ENCODE measurements at regions not wholly inside any gene's neighbourhood (a gene's known extent, or its start where the extent isn't known, plus 50 kb on each side); places are given as distances from the start of the nearest gene placed in this dataset.
"Not testable (repeated sequence)": the region's sequence is repeated elsewhere in the genome, so short reads cannot be mapped to it uniquely, and the experiment has no call there.

DNA sequence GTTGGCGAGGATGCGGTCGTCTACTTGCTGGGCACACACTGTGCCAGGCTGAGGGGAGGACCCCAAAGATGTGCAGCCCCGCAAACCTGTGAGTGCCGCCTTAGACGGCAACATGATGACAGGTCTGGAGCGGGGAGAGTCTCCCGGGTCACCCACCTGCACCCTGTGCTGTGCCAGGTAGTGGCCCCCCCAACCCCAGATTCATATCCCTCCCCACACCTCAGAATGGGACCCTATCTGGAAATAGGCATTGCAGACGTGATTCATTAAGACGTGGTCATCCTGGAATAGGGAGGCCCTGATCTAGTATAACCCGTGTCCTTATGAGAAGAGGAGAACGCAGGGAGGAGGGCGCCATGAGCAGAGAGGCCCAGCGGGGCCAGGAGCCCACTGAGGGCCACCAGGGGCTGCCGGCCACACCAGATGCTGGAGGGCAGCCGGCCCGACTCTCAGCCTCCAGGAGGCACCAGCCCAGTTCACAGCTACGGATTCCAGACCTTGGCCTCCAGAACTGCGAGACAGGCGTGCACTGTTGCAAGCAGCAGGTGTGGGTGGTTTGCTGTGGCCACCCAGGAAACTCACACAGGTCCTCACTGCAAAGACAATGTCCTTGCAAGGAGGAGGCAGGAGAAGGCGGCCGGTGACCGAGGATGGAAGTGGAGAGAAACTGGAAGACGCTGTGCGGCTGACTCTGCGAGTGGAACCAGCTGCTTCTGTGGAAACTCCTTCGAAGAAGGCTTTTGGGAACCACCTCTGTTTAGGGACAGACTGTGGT is 131.9 kb upstream of the LPCAT1 start:
- CTCF ChIA-PET: interaction anchor here (1.0 to 2.2 kb wide), 3 partner anchors 11 to 487 kb away, joined by 3 to 10 read pairs (median 3); no protein-coding TSS in a partner anchor
- POLR2A ChIA-PET: no interaction called here
- DNase-seq (ENCODE audit: extremely low spot score): no peak
- no peak for TF ChIP-seq CTCF (IDR thresholded peaks at IDR 0.05; ENCODE audit: control extremely low read depth, extremely low read depth, low read depth, missing control alignments)

GRCh38 chr5:1654786-1655495 is 131.2 kb upstream of the LPCAT1 start:
- no peak for DNase-seq (ENCODE audit: extremely low spot score)

DNA sequence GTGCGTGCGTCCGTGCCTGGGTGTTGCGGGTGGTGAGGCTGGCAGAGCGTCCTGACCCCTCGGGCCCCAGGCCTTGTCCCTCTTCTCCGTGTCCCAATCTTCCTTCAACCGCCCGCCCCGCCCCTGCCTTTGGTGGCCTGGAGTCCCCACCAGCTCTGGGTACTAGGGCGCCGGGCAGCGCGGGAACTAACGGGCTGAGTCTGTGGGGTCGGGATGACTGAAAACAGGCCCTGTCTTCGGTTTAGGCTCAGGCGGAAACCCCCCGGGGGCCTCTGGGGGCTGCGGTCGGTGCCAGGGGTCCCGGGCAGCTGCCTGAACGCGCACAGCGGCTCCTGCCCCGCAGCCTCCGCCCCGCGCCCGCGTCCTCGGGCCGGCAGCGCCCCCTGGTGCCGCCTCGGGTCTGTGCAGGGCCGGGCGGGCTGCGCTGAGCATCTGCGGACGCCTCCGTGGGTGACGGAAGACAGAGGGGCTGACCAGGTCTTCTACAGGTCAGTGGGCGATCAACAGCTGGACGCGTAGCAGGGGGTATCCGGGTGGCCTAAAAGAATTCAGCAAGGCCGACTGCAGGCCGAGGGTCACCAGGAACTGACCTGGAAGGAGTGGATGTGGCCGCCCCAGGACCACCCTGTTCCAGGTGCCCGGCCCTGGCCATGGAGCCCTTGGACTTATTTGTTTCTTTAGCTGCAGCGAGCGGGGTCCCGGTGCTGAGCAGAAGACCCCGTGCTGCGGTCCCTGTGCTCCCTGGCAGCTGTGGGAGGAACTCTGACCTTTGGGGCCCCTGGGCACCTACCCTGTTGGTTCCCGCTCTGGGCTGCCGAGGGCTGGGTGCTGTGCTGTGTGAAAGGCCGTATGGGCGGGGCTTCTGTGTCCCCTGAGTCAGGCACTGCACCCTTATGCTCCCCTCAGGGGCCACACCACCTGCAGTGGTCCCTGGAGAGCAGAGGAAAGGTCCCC is 130.2 kb upstream of the LPCAT1 start:
- TF ChIP-seq CTCF (IDR thresholded peaks at IDR 0.05; ENCODE audit: control extremely low read depth, extremely low read depth, low read depth, missing control alignments): peak; percentile 46
- CTCF ChIA-PET: interaction anchor here (0.6 to 2.2 kb wide), 13 partner anchors 9 to 730 kb away, joined by 3 to 18 read pairs (median 4); no protein-coding TSS in a partner anchor
- DNase-seq (ENCODE audit: extremely low spot score); POLR2A ChIA-PET: not testable (repeated sequence)

More at GRCh38 chr5:1654786-1655495, 131.2 kb upstream of the LPCAT1 start:
- no peak for TF ChIP-seq CTCF (IDR thresholded peaks at IDR 0.05; ENCODE audit: control extremely low read depth, extremely low read depth, low read depth, missing control alignments)
- ChIA-PET POLR2A (no interaction called here), CTCF (interaction anchor here (0.6 to 2.2 kb wide), 8 partner anchors 10 to 723 kb away, joined by 3 to 10 read pairs (median 4); no protein-coding TSS in a partner anchor)

DNA sequence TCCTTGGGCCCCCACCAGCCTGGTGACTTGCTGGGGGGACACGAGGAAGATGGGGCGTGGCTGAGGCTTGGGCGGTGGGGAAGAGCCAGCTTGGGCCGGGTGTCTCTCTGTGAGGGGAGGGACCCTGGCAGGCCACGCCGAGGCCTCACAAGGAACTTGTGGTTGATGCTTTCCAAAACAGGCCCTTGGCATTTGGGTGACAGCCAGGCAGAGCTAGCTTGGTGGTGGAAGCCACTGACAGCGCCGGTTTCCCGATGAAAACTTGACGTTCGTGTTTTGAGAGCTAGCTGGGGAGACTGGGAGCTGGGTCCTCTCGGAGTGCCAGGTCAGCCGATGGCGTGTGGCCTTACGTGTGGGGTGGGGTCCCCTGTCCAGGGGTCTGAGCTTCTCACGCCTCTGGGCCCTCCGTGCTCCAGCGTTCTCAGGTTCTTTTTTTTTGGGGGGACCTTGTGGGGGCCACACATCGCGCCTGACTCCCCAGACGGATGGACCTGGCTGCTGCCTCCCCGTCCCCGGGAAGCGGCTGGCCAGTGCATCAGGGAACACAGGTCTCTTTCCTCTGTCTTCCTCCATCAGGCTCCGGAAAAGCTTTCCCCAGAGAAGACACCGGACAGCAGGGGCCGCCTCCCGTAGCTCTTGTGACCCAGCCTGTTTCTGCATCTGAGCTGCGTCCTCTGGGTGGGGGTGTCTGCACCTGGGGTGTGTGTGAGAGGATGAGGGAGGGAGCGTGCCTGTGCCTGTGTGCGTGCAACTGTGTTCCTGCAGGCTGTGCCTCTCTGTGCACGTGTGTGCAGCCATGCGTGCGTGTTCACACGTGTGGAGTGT is 129.3 kb upstream of the LPCAT1 start:
- POLR2A ChIA-PET: interaction anchor here (0.6 kb wide), 1 partner anchor 925 kb away, joined by 4 read pairs; no protein-coding TSS in a partner anchor
- DNase-seq (ENCODE audit: extremely low spot score): no peak
- TF ChIP-seq CTCF (IDR thresholded peaks at IDR 0.05; ENCODE audit: control extremely low read depth, extremely low read depth, low read depth, missing control alignments): no peak
- CTCF ChIA-PET: interaction anchor here (0.8 to 1.8 kb wide), 11 partner anchors 9 to 729 kb away, joined by 3 to 18 read pairs (median 3); no protein-coding TSS in a partner anchor

DNA sequence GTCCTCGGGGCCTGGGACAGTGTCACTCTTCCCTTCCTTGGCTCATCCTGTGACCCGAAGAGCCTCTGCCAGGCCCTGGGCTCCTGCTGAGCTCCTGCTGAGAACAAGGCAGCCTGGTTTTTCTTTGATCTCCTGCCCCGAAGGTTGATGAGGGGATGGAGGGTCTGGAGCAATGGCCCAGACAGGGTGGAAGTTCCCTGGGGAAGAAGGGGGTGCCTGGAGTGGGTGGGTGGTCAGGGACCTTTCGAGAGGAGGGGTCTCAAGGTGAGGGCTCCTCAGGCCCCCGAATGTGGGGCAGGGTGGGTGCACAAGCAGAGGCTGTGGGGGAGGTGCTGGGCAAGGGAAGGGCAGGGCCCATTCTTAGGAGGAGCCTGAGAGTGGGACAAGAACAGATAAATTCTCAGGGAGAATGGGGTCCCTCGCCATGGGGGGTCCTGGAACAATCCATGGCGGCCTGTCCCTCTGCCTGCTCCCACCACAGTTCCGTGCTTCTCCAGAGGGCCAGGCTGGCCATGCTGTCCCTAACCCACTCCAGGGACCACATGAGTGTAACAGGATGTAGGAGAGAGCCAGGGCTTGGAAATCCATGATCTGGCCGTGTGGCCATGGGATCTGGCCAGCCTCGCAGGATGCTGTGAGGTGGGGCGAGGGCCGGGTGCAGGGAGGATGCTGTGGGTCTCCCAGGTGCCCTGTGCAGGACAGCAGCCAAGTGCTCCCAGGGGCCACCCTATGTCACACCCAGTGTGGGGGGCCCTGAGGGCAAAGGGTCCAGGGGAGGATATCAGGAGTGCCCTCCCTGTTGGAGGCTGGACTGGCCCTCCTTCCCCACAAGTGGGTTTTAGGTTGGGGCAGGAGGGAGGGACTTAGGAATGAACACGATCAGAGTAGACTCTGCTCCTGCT is 128.5 kb upstream of the LPCAT1 start:
- ChIA-PET CTCF (interaction anchor here (0.8 to 1.7 kb wide), 7 partner anchors 8 to 728 kb away, joined by 3 to 18 read pairs (median 3); no protein-coding TSS in a partner anchor), POLR2A (no interaction called here)
- no peak for DNase-seq (ENCODE audit: extremely low spot score)
- TF ChIP-seq CTCF (IDR thresholded peaks at IDR 0.05; ENCODE audit: control extremely low read depth, extremely low read depth, low read depth, missing control alignments): no peak

Measured in GM10248 (cell line).